ENCODE measurements at regions not wholly inside any gene's neighbourhood (a gene's known extent, or its start where the extent isn't known, plus 50 kb on each side); places are given as distances from the start of the nearest gene placed in this dataset.
"Not testable (repeated sequence)": the region's sequence is repeated elsewhere in the genome, so short reads cannot be mapped to it uniquely, and the experiment has no call there.

DNA sequence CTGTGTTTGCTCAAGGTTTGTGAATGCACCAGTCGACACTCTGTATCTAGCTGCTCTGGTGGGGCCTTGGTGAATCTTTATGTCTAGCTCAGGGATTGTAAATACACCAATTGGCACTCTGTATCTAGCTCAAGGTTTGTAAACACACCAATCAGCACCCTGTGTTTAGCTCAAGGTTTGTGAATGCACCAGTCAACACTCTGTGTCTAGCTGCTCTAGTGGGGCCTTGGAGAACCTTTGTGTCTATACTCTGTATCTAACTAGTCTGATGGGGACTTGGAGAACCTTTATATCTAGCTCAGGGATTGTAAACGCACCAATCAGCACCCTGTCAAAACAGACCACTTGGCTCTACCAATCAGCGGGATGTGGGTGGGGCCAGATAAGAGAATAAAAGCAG, 61.3 kb upstream of the DHRS4 start:
- H3K4me3 ChIP-seq (ENCODE audit: low read length in 3 of 3); H3K9me3 ChIP-seq (ENCODE audit: control insufficient read depth in 3 of 3, low read length in 3 of 3); H3K36me3 ChIP-seq (ENCODE audit: control insufficient read depth in 3 of 3, insufficient read depth in 3 of 3, low read length in 3 of 3); H3K9ac ChIP-seq (ENCODE audit: low read depth in 1 of 3, low read length in 3 of 3); H3K27me3 ChIP-seq (ENCODE audit: control insufficient read depth in 3 of 3, insufficient read depth in 3 of 3, low read length in 3 of 3); H3K4me1 ChIP-seq (ENCODE audit: control insufficient read depth in 3 of 3, insufficient read depth in 3 of 3, low read length in 3 of 3); H3K27ac ChIP-seq (ENCODE audit: low read depth, low read length): not testable (repeated sequence)

DNA sequence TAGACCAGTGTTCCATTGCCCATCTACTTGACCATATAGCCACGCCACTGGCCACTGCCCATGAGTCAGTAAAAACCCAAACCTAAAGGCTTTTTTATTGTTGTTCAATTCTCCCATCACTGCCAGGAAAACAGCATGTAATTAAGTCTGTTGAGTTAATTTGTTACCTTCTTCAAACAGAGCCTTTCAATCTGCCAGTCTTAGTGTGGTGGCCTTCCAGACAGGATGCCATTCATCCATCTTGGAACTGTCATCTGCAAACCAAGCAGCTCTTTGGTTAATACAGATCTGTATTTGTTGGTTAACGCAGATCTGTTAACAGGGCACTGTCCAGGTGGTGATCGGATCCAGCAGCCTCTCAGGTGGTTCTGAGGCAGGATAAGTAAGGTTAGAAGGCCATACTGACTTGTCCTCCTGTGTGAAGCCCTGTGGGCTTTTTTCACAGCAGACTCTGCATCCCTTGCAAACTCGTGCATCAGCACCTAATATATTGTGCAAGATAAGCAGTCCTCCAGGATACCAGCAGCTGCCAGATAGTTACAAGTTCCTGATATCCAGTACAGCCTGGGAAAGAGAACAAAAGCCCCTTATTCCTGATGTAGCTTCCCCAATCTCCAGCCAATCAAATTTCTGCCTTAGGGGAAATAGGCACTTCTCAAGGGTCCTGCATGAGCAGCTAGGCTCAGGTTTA, 59.1 kb upstream of the DHRS4 start:
- no peaks in the 10 kb centered on the region for H3K36me3 ChIP-seq (ENCODE audit: control insufficient read depth in 3 of 3, insufficient read depth in 3 of 3, low read length in 3 of 3)
- H3K27ac ChIP-seq (ENCODE audit: low read depth, low read length) = no peak overlapping the region
- no peak overlapping the region for H3K9ac ChIP-seq (ENCODE audit: low read depth in 1 of 3, low read length in 3 of 3)
- H3K27me3 ChIP-seq (ENCODE audit: control insufficient read depth in 3 of 3, insufficient read depth in 3 of 3, low read length in 3 of 3) = no peaks in the 10 kb centered on the region
- H3K4me1 ChIP-seq (ENCODE audit: control insufficient read depth in 3 of 3, insufficient read depth in 3 of 3, low read length in 3 of 3) = no peaks in the 10 kb centered on the region
- H3K9me3 ChIP-seq (ENCODE audit: control insufficient read depth in 3 of 3, low read length in 3 of 3) = no peaks in the 10 kb centered on the region
- no peak overlapping the region for H3K4me3 ChIP-seq (ENCODE audit: low read length in 3 of 3)

DNA sequence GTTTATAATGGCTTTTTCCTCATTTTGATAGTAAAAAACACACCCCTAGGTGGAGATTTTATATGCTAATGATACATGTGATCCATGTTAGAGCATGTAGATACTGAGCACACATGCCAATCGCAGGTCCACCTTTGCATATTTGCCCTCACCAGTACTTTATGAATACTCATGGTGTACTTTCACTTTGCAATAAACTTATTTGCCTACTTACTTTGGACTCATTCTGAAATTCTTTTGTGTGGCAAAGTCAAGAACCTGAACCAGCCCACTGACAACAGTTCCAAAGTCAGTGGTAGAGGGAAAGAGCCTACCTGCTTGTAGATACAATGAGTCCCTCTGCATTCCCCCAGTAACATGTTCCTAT, 58.5 kb upstream of the DHRS4 start:
- H3K9me3 ChIP-seq (ENCODE audit: control insufficient read depth in 3 of 3, low read length in 3 of 3) = no peaks in the 10 kb centered on the region
- H3K9ac ChIP-seq (ENCODE audit: low read depth in 1 of 3, low read length in 3 of 3) = no peak overlapping the region
- H3K36me3 ChIP-seq (ENCODE audit: control insufficient read depth in 3 of 3, insufficient read depth in 3 of 3, low read length in 3 of 3) = no peaks in the 10 kb centered on the region
- H3K27me3 ChIP-seq (ENCODE audit: control insufficient read depth in 3 of 3, insufficient read depth in 3 of 3, low read length in 3 of 3) = no peaks in the 10 kb centered on the region
- no peak overlapping the region for H3K27ac ChIP-seq (ENCODE audit: low read depth, low read length)
- no peaks in the 10 kb centered on the region for H3K4me1 ChIP-seq (ENCODE audit: control insufficient read depth in 3 of 3, insufficient read depth in 3 of 3, low read length in 3 of 3)
- H3K4me3 ChIP-seq (ENCODE audit: low read length in 3 of 3) = no peak overlapping the region

DNA sequence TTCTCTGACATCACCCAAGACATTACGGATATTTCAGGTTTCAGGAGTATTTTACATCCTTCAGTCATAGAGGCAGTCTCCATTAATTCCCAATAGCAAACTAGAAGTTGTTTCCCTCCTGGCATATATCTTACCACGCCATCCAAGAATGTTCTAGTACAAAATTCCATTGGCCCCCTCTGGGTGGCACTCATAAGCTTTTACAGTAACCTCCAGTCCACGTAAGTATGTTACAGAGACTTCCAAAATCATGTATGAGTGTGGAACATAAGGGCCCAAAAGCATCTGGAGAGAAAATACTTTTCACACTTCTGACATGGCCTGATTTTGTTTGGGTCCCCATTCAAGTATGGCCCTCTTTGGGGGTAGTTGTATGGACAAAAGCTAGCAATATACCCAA, 58.1 kb upstream of the DHRS4 start:
- no peak overlapping the region for H3K9ac ChIP-seq (ENCODE audit: low read depth in 1 of 3, low read length in 3 of 3)
- no peaks in the 10 kb centered on the region for H3K9me3 ChIP-seq (ENCODE audit: control insufficient read depth in 3 of 3, low read length in 3 of 3)
- H3K36me3 ChIP-seq (ENCODE audit: control insufficient read depth in 3 of 3, insufficient read depth in 3 of 3, low read length in 3 of 3) = no peaks in the 10 kb centered on the region
- no peaks in the 10 kb centered on the region for H3K4me1 ChIP-seq (ENCODE audit: control insufficient read depth in 3 of 3, insufficient read depth in 3 of 3, low read length in 3 of 3)
- H3K27ac ChIP-seq (ENCODE audit: low read depth, low read length) = no peak overlapping the region
- no peak overlapping the region for H3K4me3 ChIP-seq (ENCODE audit: low read length in 3 of 3)
- no peaks in the 10 kb centered on the region for H3K27me3 ChIP-seq (ENCODE audit: control insufficient read depth in 3 of 3, insufficient read depth in 3 of 3, low read length in 3 of 3)

DNA sequence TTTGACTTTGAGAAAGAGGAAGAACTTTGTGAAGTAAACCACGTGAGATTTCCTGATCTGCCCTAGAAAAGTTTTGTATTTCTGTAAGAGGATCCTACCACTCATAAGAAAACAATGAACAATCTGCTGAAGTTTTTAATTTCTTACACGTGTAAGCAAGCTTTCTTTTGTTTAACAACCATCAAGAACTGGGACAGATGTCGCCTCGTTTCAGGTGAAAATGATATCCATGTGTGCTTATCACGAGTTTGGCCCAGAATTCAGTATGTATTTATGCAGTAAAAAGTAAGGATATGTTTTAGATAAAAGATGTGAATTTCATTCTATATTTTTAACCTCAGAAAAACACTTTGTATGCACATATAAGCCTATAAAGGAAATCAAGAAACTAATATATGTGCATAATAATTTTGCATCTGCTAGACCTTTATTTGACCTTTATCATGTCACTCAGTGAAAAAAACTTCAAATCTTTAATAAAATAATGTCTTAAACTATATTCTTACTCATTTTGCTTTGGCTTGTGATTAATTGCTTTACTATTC, 56.9 kb upstream of the DHRS4 start:
- Histone ChIP-seq H3K9ac (ENCODE audit: low read depth in 1 of 3, low read length in 3 of 3) (no peak overlapping the region), H3K4me1 (ENCODE audit: control insufficient read depth in 3 of 3, insufficient read depth in 3 of 3, low read length in 3 of 3) (no peaks in the 10 kb centered on the region)

DNA sequence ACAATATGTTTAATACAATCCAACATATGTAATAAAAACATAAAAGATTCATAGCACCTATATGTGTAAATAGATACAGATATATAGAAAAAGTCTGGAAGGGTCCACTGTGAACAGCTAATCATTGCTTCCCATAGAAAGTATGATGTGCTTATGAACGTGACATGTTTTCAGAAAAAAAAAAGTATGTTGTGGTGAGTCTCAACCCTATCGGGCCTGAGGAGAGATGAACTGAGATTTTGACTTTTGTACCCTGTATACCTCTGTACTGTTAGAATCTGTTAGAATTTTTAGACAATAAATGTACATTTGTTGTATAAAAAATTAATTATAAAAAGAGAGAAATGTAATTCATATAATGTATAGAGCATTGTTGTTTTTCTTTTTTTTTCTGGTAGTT, 56.3 kb upstream of the DHRS4 start:
- not testable (repeated sequence) for H3K4me3 ChIP-seq (ENCODE audit: low read length in 3 of 3); H3K27ac ChIP-seq (ENCODE audit: low read depth, low read length); H3K36me3 ChIP-seq (ENCODE audit: control insufficient read depth in 3 of 3, insufficient read depth in 3 of 3, low read length in 3 of 3); H3K27me3 ChIP-seq (ENCODE audit: control insufficient read depth in 3 of 3, insufficient read depth in 3 of 3, low read length in 3 of 3); H3K9ac ChIP-seq (ENCODE audit: low read depth in 1 of 3, low read length in 3 of 3); H3K9me3 ChIP-seq (ENCODE audit: control insufficient read depth in 3 of 3, low read length in 3 of 3); H3K4me1 ChIP-seq (ENCODE audit: control insufficient read depth in 3 of 3, insufficient read depth in 3 of 3, low read length in 3 of 3)

More for the DNA sequence above, 56.9 kb upstream of the DHRS4 start:
- H3K27ac ChIP-seq (ENCODE audit: low read depth, low read length) = no peak overlapping the region
- H3K27me3 ChIP-seq (ENCODE audit: control insufficient read depth in 3 of 3, insufficient read depth in 3 of 3, low read length in 3 of 3) = no peaks in the 10 kb centered on the region
- H3K4me3 ChIP-seq (ENCODE audit: low read length in 3 of 3) = no peak overlapping the region
- no peaks in the 10 kb centered on the region for H3K9me3 ChIP-seq (ENCODE audit: control insufficient read depth in 3 of 3, low read length in 3 of 3)
- no peaks in the 10 kb centered on the region for H3K36me3 ChIP-seq (ENCODE audit: control insufficient read depth in 3 of 3, insufficient read depth in 3 of 3, low read length in 3 of 3)

DNA sequence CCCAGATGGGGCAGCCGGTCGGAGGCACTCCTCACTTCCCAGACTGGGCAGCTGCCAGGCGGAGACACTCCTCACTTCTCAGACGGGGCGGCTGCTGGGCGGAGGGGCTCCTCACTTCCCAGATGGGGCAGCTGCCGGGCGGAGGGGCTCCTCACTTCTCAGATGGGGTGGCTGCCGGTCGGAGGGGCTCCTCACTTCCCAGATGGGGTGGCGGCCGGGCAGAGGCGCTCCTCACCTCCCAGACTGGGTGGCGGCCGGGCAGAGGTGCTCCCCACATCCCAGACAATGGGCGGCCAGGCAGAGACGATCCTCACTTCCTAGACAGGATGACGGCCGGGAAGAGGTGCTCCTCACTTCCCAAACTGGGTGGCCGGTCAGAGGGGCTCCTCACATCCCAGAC, 55.2 kb upstream of the DHRS4 start:
- H3K9ac ChIP-seq (ENCODE audit: low read depth in 1 of 3, low read length in 3 of 3); H3K27ac ChIP-seq (ENCODE audit: low read depth, low read length); H3K4me1 ChIP-seq (ENCODE audit: control insufficient read depth in 3 of 3, insufficient read depth in 3 of 3, low read length in 3 of 3): not testable (repeated sequence)

DNA sequence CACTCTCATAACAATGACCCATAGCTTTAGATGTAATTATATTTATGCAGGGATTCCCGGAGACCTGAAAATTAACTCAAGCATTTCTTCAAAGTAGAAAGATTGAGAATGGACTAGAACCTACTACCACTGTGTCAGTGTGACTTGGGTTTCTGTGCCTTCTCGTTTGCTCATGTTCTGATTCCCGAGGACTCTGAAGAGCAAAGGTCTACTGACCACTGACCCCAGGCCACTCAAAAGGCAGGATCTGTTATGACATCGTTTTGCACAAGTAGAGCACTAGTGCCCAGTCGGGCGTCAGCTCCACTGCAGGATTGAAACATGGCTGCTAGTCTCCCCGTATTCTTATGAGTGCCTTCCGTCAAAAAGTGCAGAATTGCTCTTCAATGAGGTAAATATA, 53.8 kb upstream of the DHRS4 start:
- Histone ChIP-seq H3K9me3 (ENCODE audit: control insufficient read depth in 3 of 3, low read length in 3 of 3) (no peaks in the 10 kb centered on the region), H3K27me3 (ENCODE audit: control insufficient read depth in 3 of 3, insufficient read depth in 3 of 3, low read length in 3 of 3) (no peaks in the 10 kb centered on the region), H3K27ac (ENCODE audit: low read depth, low read length) (no peak overlapping the region), H3K36me3 (ENCODE audit: control insufficient read depth in 3 of 3, insufficient read depth in 3 of 3, low read length in 3 of 3) (no peaks in the 10 kb centered on the region), H3K4me3 (ENCODE audit: low read length in 3 of 3) (no peak overlapping the region), H3K9ac (ENCODE audit: low read depth in 1 of 3, low read length in 3 of 3) (no peak overlapping the region), H3K4me1 (ENCODE audit: control insufficient read depth in 3 of 3, insufficient read depth in 3 of 3, low read length in 3 of 3) (no peaks in the 10 kb centered on the region)

More for the DNA sequence above, 55.2 kb upstream of the DHRS4 start:
- not testable (repeated sequence) for H3K36me3 ChIP-seq (ENCODE audit: control insufficient read depth in 3 of 3, insufficient read depth in 3 of 3, low read length in 3 of 3); H3K27me3 ChIP-seq (ENCODE audit: control insufficient read depth in 3 of 3, insufficient read depth in 3 of 3, low read length in 3 of 3); H3K4me3 ChIP-seq (ENCODE audit: low read length in 3 of 3); H3K9me3 ChIP-seq (ENCODE audit: control insufficient read depth in 3 of 3, low read length in 3 of 3)

DNA sequence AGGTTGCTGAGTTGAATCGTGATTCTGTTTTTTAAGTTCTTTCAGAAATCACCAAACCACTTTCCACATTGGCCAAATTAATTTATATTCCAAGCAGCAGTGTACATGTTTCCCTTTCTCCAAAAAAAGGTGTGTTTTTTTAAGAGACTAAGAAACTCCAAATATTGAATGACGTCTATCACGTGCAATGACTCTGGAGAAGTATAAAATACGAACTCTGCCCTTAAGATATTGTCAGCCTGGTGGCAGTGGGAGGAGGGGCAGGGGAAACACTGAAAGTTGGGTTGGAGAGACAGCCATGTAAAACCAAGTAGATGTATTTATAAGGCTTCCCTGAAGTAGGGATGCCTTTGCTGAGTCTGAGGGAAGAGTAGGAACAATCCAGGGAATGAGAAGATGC, 50.1 kb upstream of the DHRS4 start:
- Histone ChIP-seq H3K4me3 (ENCODE audit: low read length in 3 of 3) (no peak overlapping the region), H3K9ac (ENCODE audit: low read depth in 1 of 3, low read length in 3 of 3) (no peak overlapping the region), H3K4me1 (ENCODE audit: control insufficient read depth in 3 of 3, insufficient read depth in 3 of 3, low read length in 3 of 3) (no peaks in the 10 kb centered on the region), H3K36me3 (ENCODE audit: control insufficient read depth in 3 of 3, insufficient read depth in 3 of 3, low read length in 3 of 3) (no peaks in the 10 kb centered on the region), H3K27ac (ENCODE audit: low read depth, low read length) (no peak overlapping the region), H3K27me3 (ENCODE audit: control insufficient read depth in 3 of 3, insufficient read depth in 3 of 3, low read length in 3 of 3) (peaks cover 0 to 5% (median 0%) of the 10 kb centered on the region in 3 donors), H3K9me3 (ENCODE audit: control insufficient read depth in 3 of 3, low read length in 3 of 3) (no peaks in the 10 kb centered on the region)

Measured in skeletal muscle tissue (tissue), 3 donors.